ENCODE measurements at regions not wholly inside any gene's neighbourhood (a gene's known extent, or its start where the extent isn't known, plus 50 kb on each side); places are given as distances from the start of the nearest gene placed in this dataset.

DNA sequence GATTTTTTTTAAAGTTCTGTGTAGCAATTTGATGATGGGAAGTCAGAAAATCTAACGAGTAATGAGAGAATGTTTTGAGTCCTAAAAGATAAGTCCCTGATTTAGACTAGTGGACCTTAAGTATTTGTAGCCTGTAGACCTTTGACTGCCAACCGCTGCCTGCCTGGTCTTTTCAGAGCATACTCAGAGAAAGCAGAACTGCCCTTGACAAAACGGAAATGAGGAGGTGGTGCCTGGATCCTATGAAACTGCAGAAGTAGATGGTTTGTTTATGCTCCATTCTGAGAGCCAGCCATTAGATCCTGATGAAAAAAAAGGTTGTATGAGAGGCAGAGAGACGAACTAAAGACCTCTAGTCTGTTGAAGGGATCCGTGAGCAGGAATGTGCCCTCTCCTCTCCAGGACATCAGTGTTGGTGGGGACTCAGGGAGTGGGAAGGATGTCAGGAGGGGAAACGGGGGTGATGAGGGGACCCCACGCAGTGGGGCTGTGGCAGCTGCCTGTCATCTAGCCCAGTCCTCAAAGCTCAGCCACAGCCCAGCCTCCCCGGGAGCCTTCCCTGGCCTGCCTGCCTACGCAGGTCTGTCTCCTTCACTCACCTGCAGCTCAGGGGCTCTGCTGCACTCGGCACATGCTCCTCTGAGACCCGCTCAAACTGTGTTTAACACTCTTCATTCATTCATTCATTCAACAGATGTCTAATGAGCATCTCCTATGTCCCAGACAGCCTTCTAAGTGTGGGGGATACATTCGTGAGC, 447.5 kb downstream of the AACS start (continued):
- TF ChIP-seq, protein P1, sequence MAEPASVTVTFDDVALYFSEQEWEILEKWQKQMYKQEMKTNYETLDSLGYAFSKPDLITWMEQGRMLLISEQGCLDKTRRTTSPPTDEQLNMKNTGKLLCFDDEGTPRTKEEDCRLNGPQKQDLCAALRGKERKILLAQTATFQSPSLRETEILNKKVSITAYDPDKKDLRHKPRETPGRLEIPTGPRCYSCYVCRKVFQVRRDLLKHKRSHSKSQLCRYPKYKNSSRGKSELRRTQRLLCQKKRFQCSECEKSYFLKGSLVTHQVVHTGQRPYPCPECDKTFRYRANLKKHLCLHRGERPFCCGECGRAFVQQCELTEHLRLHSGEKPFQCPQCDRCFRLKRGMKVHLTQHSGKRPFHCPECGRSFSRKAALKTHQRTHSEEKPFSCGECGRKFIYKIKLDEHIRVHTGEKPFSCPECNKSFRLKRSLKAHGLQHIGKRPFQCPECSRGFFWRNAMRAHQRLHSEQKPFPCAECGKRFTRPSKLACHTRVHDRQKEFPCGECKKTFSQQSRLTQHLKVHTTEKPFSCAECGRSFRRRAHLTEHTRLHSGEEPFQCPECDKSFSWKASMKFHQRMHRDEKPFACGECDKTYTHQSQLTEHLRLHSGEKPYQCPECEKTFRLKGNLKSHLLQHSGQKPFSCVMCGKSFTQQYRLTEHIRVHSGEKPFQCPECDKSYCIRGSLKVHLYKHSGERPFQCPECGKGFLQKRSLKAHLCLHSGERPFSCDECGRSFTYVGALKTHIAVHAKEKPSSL (CRISPR knock-in tag; conservative IDR thresholded peaks at IDR 0.05), result no peak
- TF ChIP-seq, protein P2, sequence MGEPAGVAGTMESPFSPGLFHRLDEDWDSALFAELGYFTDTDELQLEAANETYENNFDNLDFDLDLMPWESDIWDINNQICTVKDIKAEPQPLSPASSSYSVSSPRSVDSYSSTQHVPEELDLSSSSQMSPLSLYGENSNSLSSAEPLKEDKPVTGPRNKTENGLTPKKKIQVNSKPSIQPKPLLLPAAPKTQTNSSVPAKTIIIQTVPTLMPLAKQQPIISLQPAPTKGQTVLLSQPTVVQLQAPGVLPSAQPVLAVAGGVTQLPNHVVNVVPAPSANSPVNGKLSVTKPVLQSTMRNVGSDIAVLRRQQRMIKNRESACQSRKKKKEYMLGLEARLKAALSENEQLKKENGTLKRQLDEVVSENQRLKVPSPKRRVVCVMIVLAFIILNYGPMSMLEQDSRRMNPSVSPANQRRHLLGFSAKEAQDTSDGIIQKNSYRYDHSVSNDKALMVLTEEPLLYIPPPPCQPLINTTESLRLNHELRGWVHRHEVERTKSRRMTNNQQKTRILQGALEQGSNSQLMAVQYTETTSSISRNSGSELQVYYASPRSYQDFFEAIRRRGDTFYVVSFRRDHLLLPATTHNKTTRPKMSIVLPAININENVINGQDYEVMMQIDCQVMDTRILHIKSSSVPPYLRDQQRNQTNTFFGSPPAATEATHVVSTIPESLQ (CRISPR knock-in tag; IDR thresholded peaks at IDR 0.05), result no peak
- TF ChIP-seq JUN (CRISPR knock-in tag; IDR thresholded peaks at IDR 0.05) (no peak), OVOL2 (CRISPR knock-in tag; IDR thresholded peaks at IDR 0.05; ENCODE audit: borderline replicate concordance) (no peak)

DNA sequence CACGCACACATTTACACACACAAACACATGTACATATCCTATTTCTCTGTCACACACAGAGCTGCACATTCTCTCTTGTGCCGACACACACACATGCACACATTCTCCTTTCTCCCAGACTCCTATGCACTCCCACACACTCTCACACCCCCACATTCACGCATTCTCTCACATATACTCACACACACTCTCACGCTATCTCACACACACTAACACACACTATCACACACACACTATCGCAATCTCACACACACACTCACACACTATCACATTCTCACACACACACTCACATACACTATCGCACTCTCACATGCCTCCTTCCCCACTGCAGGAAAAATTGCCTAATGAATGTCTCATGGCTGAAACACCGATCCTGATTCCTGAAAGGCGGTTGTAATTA, 450.7 kb downstream of the AACS start:
- no peaks in the 10 kb centered on the region for H3K27me3 Mint-ChIP-seq (ENCODE audit: low read depth)
- no peaks in the 10 kb centered on the region for H3K4me1 Mint-ChIP-seq
- H3K27ac Mint-ChIP-seq, result no peak overlapping the region
- ChIA-PET POLR2A (no interaction called here), CTCF (interaction anchor here (1.2 kb wide), 1 partner anchor 185 kb away, joined by 6 read pairs; no protein-coding TSS in a partner anchor)
- ATAC-seq (no peak), DNase-seq (ENCODE audit: low spot score) (no peak)
- H3K9me3 Mint-ChIP-seq, result no peaks in the 10 kb centered on the region
- TF ChIP-seq OVOL2 (CRISPR knock-in tag; IDR thresholded peaks at IDR 0.05; ENCODE audit: borderline replicate concordance) (no peak), PRRX2 (CRISPR knock-in tag; IDR thresholded peaks at IDR 0.05) (no peak), GRHL2 (CRISPR knock-in tag; IDR thresholded peaks at IDR 0.05; ENCODE audit: insufficient replicate concordance, severe bottlenecking) (no peak), NFE2L1 (CRISPR knock-in tag; IDR thresholded peaks at IDR 0.05) (no peak)
- TF ChIP-seq, protein P3, sequence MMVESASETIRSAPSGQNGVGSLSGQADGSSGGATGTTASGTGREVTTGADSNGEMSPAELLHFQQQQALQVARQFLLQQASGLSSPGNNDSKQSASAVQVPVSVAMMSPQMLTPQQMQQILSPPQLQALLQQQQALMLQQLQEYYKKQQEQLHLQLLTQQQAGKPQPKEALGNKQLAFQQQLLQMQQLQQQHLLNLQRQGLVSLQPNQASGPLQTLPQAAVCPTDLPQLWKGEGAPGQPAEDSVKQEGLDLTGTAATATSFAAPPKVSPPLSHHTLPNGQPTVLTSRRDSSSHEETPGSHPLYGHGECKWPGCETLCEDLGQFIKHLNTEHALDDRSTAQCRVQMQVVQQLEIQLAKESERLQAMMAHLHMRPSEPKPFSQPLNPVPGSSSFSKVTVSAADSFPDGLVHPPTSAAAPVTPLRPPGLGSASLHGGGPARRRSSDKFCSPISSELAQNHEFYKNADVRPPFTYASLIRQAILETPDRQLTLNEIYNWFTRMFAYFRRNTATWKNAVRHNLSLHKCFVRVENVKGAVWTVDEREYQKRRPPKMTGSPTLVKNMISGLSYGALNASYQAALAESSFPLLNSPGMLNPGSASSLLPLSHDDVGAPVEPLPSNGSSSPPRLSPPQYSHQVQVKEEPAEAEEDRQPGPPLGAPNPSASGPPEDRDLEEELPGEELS (CRISPR knock-in tag; IDR thresholded peaks at IDR 0.05), result no peak
- TF ChIP-seq, protein P4, sequence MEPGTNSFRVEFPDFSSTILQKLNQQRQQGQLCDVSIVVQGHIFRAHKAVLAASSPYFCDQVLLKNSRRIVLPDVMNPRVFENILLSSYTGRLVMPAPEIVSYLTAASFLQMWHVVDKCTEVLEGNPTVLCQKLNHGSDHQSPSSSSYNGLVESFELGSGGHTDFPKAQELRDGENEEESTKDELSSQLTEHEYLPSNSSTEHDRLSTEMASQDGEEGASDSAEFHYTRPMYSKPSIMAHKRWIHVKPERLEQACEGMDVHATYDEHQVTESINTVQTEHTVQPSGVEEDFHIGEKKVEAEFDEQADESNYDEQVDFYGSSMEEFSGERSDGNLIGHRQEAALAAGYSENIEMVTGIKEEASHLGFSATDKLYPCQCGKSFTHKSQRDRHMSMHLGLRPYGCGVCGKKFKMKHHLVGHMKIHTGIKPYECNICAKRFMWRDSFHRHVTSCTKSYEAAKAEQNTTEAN (CRISPR knock-in tag; IDR thresholded peaks at IDR 0.05), result no peak
- TF ChIP-seq, protein P2 (CRISPR knock-in tag; IDR thresholded peaks at IDR 0.05), result no peak
- TF ChIP-seq, protein P5, sequence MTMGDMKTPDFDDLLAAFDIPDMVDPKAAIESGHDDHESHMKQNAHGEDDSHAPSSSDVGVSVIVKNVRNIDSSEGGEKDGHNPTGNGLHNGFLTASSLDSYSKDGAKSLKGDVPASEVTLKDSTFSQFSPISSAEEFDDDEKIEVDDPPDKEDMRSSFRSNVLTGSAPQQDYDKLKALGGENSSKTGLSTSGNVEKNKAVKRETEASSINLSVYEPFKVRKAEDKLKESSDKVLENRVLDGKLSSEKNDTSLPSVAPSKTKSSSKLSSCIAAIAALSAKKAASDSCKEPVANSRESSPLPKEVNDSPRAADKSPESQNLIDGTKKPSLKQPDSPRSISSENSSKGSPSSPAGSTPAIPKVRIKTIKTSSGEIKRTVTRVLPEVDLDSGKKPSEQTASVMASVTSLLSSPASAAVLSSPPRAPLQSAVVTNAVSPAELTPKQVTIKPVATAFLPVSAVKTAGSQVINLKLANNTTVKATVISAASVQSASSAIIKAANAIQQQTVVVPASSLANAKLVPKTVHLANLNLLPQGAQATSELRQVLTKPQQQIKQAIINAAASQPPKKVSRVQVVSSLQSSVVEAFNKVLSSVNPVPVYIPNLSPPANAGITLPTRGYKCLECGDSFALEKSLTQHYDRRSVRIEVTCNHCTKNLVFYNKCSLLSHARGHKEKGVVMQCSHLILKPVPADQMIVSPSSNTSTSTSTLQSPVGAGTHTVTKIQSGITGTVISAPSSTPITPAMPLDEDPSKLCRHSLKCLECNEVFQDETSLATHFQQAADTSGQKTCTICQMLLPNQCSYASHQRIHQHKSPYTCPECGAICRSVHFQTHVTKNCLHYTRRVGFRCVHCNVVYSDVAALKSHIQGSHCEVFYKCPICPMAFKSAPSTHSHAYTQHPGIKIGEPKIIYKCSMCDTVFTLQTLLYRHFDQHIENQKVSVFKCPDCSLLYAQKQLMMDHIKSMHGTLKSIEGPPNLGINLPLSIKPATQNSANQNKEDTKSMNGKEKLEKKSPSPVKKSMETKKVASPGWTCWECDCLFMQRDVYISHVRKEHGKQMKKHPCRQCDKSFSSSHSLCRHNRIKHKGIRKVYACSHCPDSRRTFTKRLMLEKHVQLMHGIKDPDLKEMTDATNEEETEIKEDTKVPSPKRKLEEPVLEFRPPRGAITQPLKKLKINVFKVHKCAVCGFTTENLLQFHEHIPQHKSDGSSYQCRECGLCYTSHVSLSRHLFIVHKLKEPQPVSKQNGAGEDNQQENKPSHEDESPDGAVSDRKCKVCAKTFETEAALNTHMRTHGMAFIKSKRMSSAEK (CRISPR knock-in tag; IDR thresholded peaks at IDR 0.05; ENCODE audit: borderline replicate concordance), result no peak
- H3K36me3 Mint-ChIP-seq, result peaks cover 7% of the 10 kb centered on the region
- no peak overlapping the region for H3K4me3 Mint-ChIP-seq
